ENCODE measurements at regions not wholly inside any gene's neighbourhood (a gene's known extent, or its start where the extent isn't known, plus 50 kb on each side); places are given as distances from the start of the nearest gene placed in this dataset.

DNA sequence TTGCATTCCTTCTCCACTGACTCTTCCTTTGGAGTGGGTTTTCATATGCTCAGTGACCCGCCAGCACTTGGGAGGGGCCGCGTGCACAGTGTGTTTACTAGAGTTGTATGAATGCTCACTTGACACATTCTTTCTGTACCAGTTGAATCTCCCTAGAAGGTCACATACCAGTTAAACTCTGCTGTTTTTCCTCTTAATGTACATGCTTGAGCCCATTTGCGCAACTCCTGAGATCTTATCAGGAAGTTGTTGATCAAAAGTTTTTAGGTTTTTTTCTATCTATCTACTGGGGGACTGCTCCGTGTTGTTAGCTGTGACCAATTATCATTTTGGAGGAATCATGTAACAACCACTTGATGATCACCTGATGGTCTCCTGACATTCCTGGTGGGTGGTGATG lies 392.7 kb downstream of the CDH9 start:
- TF ChIP-seq, protein P1, sequence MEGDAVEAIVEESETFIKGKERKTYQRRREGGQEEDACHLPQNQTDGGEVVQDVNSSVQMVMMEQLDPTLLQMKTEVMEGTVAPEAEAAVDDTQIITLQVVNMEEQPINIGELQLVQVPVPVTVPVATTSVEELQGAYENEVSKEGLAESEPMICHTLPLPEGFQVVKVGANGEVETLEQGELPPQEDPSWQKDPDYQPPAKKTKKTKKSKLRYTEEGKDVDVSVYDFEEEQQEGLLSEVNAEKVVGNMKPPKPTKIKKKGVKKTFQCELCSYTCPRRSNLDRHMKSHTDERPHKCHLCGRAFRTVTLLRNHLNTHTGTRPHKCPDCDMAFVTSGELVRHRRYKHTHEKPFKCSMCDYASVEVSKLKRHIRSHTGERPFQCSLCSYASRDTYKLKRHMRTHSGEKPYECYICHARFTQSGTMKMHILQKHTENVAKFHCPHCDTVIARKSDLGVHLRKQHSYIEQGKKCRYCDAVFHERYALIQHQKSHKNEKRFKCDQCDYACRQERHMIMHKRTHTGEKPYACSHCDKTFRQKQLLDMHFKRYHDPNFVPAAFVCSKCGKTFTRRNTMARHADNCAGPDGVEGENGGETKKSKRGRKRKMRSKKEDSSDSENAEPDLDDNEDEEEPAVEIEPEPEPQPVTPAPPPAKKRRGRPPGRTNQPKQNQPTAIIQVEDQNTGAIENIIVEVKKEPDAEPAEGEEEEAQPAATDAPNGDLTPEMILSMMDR (IDR thresholded peaks at IDR 0.05) = no peak
- no peak for TF ChIP-seq POLR2A (IDR thresholded peaks at IDR 0.05)
